Activated B cell treated with CpG ODN at 0.5 μM for 24 hours (primary cell): ENCODE measurements at regions not wholly inside any gene's neighbourhood (a gene's known extent, or its start where the extent isn't known, plus 50 kb on each side); places are given as distances from the start of the nearest gene placed in this dataset.
"Not testable (repeated sequence)": the region's sequence is repeated elsewhere in the genome, so short reads cannot be mapped to it uniquely, and the experiment has no call there.

Experiments
- ATAC-seq: fragments of 200-7000 bp; cut with Tn5 transposase; one replicate; pipeline ENCODE4 v1.10.0; 2021; ENCODE audit warnings: low read depth, mild to moderate bottlenecking, moderate library complexity
- CTCF ChIA-PET: fragments of 350-600 bp; sonication (Branson Sonifier 250); formaldehyde crosslinking; loops from one replicate; lab custom pipeline; 2021; ENCODE audit warnings: antibody characterized with exemption; lab: Charles Lee
- POLR2A ChIA-PET: fragments of 350-600 bp; sonication (Branson Sonifier 250); formaldehyde crosslinking; loops from one replicate; lab custom pipeline; 2021; ENCODE audit warnings: antibody characterized with exemption; lab: Charles Lee
- DNase-seq: peaks from one replicate; pipeline ENCODE4 v3.0.0; 2022
- H3K27ac Mint-ChIP-seq: one replicate; pipeline ENCODE4 v1.8.0; 2020; ENCODE audit warnings: mixed read lengths
- H3K27me3 Mint-ChIP-seq: one replicate; pipeline ENCODE4 v1.8.0; 2021; ENCODE audit warnings: mixed read lengths
- H3K36me3 Mint-ChIP-seq: one replicate; pipeline ENCODE4 v1.8.0; 2021; ENCODE audit warnings: low read depth, mixed read lengths
- H3K4me1 Mint-ChIP-seq: one replicate; pipeline ENCODE4 v1.8.0; 2021; ENCODE audit warnings: mixed read lengths
- H3K4me3 Mint-ChIP-seq: one replicate; pipeline ENCODE4 v1.8.0; 2020; ENCODE audit warnings: mild to moderate bottlenecking, mixed read lengths
- H3K9me3 Mint-ChIP-seq: one replicate; pipeline ENCODE4 v1.8.0; 2020; ENCODE audit warnings: mixed read lengths
- intact Hi-C: fragments of 100-400 bp; cut with micrococcal nuclease; formaldehyde crosslinking; loops from one replicate; pipeline ENCODE4 v1.15.1; 2024
- TF ChIP-seq, protein P1 (sequence below): fragments of 200-600 bp; IDR thresholded peaks from one replicate; pipeline ENCODE4 v1.8.0; 2022; ENCODE audit warnings: antibody characterized with exemption, mild to moderate bottlenecking

- Mint-ChIP-seq H3K4me1 (no peaks in the 10 kb centered on the region), H3K27ac (no peak overlapping the region), H3K36me3 (no peaks in the 10 kb centered on the region), H3K27me3 (peaks cover 1% of the 10 kb centered on the region), H3K4me3 (no peak overlapping the region), H3K9me3 (peaks cover 4% of the 10 kb centered on the region)
- intact Hi-C loops = no loop called here
- POLR2A ChIA-PET = no interaction called here
- CTCF ChIA-PET = no interaction called here
- TF ChIP-seq, protein P1, sequence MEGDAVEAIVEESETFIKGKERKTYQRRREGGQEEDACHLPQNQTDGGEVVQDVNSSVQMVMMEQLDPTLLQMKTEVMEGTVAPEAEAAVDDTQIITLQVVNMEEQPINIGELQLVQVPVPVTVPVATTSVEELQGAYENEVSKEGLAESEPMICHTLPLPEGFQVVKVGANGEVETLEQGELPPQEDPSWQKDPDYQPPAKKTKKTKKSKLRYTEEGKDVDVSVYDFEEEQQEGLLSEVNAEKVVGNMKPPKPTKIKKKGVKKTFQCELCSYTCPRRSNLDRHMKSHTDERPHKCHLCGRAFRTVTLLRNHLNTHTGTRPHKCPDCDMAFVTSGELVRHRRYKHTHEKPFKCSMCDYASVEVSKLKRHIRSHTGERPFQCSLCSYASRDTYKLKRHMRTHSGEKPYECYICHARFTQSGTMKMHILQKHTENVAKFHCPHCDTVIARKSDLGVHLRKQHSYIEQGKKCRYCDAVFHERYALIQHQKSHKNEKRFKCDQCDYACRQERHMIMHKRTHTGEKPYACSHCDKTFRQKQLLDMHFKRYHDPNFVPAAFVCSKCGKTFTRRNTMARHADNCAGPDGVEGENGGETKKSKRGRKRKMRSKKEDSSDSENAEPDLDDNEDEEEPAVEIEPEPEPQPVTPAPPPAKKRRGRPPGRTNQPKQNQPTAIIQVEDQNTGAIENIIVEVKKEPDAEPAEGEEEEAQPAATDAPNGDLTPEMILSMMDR = no peak
- no peak for DNase-seq
- ATAC-seq = no peak
These were observed 141.8 kb upstream of the SLC35G4 start for GRCh38 chr18:11467611-11468010.

DNA sequence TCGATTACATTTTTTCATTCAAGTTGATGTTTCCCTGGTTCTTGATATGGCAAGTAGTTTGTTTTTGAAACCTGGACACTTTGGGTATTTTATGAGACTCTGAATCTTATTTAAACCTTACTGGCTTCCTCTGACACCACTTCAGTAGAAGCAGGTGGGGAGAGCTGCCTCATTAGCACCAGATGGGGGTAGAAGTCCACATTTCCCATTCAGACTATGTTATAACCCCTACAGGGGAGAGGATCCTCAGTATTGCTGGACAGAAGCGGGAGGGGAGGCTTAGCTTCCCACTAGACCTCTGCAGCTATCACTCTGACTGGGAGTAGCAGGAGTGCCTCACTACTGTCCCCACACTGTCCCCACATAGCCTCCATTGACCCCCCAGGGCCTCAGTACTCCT lies 145.3 kb upstream of the SLC35G4 start:
- DNase-seq (no peak), ATAC-seq (no peak)
- intact Hi-C loops = no loop called here
- H3K4me3 Mint-ChIP-seq = no peak overlapping the region
- no peaks in the 10 kb centered on the region for H3K9me3 Mint-ChIP-seq
- ChIA-PET POLR2A (no interaction called here), CTCF (no interaction called here)
- H3K27me3 Mint-ChIP-seq = peaks cover 1% of the 10 kb centered on the region
- H3K4me1 Mint-ChIP-seq = no peaks in the 10 kb centered on the region
- H3K36me3 Mint-ChIP-seq = no peaks in the 10 kb centered on the region
- no peak overlapping the region for H3K27ac Mint-ChIP-seq
- TF ChIP-seq, protein P1 = no peak

GRCh38 chr18:11458447-11458846 lies 150.9 kb upstream of the SLC35G4 start:
- no peaks in the 10 kb centered on the region for H3K36me3 Mint-ChIP-seq
- POLR2A ChIA-PET = no interaction called here
- H3K9me3 Mint-ChIP-seq = no peaks in the 10 kb centered on the region
- no peak overlapping the region for H3K27ac Mint-ChIP-seq
- no peak for ATAC-seq
- TF ChIP-seq, protein P1 = no peak
- no peaks in the 10 kb centered on the region for H3K4me1 Mint-ChIP-seq
- CTCF ChIA-PET = no interaction called here
- H3K27me3 Mint-ChIP-seq = peaks cover 5% of the 10 kb centered on the region
- no peak for DNase-seq
- no peak overlapping the region for H3K4me3 Mint-ChIP-seq
- intact Hi-C loops = no loop called here

GRCh38 chr18:11457853-11458252 lies 151.5 kb upstream of the SLC35G4 start:
- H3K9me3 Mint-ChIP-seq, H3K4me3 Mint-ChIP-seq, H3K27ac Mint-ChIP-seq, ATAC-seq, DNase-seq, CTCF ChIA-PET, H3K27me3 Mint-ChIP-seq, intact Hi-C loops, H3K4me1 Mint-ChIP-seq, POLR2A ChIA-PET, H3K36me3 Mint-ChIP-seq: not testable (repeated sequence)

DNA sequence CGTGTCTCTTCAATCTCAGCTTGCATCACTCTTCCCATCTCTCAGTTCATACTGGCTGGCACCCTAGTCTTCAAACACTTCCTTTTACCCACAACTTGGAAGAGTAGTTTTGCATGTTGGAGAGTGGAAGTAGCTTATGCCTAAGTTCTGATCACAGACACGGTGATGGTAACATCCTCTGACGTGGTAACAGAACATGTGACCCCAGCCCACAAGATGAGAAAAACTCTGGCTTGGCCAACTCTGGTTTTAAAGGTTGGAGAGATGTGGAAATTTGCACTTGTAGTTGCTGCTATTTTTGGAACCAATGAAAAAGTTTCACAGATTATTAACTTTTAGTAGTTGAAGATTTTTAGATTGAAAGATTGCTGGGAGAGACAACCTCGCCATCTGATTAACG lies 155.4 kb upstream of the SLC35G4 start:
- H3K9me3 Mint-ChIP-seq = no peaks in the 10 kb centered on the region

GRCh38 chr18:11444169-11444568 lies 165.2 kb upstream of the SLC35G4 start:
- DNase-seq, H3K27me3 Mint-ChIP-seq, POLR2A ChIA-PET, H3K27ac Mint-ChIP-seq, CTCF ChIA-PET, H3K4me3 Mint-ChIP-seq, ATAC-seq, intact Hi-C loops, H3K4me1 Mint-ChIP-seq, H3K36me3 Mint-ChIP-seq: not testable (repeated sequence)
- peaks cover 14% of the 10 kb centered on the region for H3K9me3 Mint-ChIP-seq

More for the DNA sequence above, 155.4 kb upstream of the SLC35G4 start:
- ChIA-PET CTCF (no interaction called here), POLR2A (no interaction called here)
- Mint-ChIP-seq H3K4me1 (no peaks in the 10 kb centered on the region), H3K4me3 (no peak overlapping the region), H3K36me3 (no peaks in the 10 kb centered on the region), H3K27ac (no peak overlapping the region), H3K27me3 (peaks cover 7% of the 10 kb centered on the region)
- no peak for DNase-seq
- intact Hi-C loops = no loop called here
- TF ChIP-seq, protein P1 = no peak
- no peak for ATAC-seq
